ENCODE measurements at regions not wholly inside any gene's neighbourhood (a gene's known extent, or its start where the extent isn't known, plus 50 kb on each side); places are given as distances from the start of the nearest gene placed in this dataset.
"Not testable (repeated sequence)": the region's sequence is repeated elsewhere in the genome, so short reads cannot be mapped to it uniquely, and the experiment has no call there.

DNA sequence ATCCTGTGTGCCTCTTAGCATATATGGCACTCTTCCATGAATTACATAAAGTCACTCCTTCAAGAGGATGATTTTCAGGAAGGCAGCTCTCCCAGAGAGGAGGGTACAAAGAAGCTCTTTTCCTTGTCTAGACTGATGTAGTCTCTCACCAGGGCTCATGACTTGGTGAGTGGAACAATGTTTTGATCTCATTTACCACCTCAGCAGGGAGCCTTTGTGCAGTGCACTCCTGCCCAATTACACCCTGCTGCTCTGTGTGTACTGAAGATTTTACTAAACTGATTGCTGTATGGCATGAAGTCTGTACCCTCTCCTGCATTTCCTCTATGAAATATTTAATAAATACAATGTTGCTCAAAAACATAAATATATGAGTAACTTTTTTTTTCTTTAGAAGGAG lies 598.3 kb upstream of the HS3ST5 start:
- TF ChIP-seq, protein P1, sequence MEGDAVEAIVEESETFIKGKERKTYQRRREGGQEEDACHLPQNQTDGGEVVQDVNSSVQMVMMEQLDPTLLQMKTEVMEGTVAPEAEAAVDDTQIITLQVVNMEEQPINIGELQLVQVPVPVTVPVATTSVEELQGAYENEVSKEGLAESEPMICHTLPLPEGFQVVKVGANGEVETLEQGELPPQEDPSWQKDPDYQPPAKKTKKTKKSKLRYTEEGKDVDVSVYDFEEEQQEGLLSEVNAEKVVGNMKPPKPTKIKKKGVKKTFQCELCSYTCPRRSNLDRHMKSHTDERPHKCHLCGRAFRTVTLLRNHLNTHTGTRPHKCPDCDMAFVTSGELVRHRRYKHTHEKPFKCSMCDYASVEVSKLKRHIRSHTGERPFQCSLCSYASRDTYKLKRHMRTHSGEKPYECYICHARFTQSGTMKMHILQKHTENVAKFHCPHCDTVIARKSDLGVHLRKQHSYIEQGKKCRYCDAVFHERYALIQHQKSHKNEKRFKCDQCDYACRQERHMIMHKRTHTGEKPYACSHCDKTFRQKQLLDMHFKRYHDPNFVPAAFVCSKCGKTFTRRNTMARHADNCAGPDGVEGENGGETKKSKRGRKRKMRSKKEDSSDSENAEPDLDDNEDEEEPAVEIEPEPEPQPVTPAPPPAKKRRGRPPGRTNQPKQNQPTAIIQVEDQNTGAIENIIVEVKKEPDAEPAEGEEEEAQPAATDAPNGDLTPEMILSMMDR (IDR thresholded peaks at IDR 0.05; ENCODE audit: insufficient read depth, low read length, poor library complexity, severe bottlenecking): no peak
- Histone ChIP-seq H3K27me3 (replicated peaks; ENCODE audit: control insufficient read depth, insufficient read depth, low read length) (no peaks in the 10 kb centered on the region), H3K4me3 (replicated peaks; ENCODE audit: low read depth, low read length) (no peak overlapping the region), H3K36me3 (ENCODE audit: control insufficient read depth, insufficient read depth, low read length) (no peaks in the 10 kb centered on the region)
- DNase-seq (ENCODE audit: extremely low read depth, insufficient read length): no peak

DNA sequence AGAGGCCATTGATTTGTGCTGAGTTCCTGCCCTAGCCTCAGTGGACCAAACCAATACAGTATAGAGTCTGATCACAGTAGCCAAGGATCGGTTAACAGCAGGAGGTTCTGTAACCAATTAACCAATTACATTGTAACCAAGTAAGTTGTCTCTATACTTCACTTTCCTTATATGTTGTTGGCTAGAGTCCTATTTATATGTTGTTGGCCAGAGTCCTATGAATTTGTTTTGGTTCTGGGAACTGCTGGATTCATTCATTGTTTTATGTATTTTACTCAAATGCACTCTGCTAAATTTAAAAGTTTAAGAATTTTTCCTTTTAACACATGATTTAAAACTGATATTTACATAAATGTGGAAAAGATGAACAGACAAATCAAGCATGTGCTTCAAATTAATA lies 597.4 kb upstream of the HS3ST5 start:
- no peak for DNase-seq (ENCODE audit: extremely low read depth, insufficient read length)
- H3K4me3 ChIP-seq (replicated peaks; ENCODE audit: low read depth, low read length): no peak overlapping the region
- TF ChIP-seq, protein P1 (IDR thresholded peaks at IDR 0.05; ENCODE audit: insufficient read depth, low read length, poor library complexity, severe bottlenecking): no peak
- H3K27me3 ChIP-seq (replicated peaks; ENCODE audit: control insufficient read depth, insufficient read depth, low read length): no peaks in the 10 kb centered on the region
- H3K36me3 ChIP-seq (ENCODE audit: control insufficient read depth, insufficient read depth, low read length): no peaks in the 10 kb centered on the region

DNA sequence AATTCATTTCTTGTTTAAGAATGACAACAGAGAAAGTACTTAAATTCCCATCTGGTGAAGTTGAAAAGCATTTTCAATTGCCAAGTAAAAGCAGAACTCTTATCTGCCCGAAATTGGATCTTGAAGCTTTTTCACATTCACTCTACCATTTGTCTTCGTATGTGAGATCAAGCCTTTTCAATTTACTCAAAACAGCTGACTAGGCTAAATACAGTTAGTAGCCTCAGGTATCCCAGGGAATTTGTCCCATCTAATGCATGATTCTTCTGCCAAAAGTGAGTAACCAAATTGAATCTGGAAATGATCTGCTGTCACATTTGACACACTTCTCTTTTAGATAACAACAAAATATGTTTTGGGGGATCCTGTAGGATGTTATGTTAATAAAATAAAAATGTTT lies 596.8 kb upstream of the HS3ST5 start:
- no peak for DNase-seq (ENCODE audit: extremely low read depth, insufficient read length)
- H3K27me3 ChIP-seq (replicated peaks; ENCODE audit: control insufficient read depth, insufficient read depth, low read length): no peaks in the 10 kb centered on the region
- TF ChIP-seq, protein P1 (IDR thresholded peaks at IDR 0.05; ENCODE audit: insufficient read depth, low read length, poor library complexity, severe bottlenecking): no peak
- H3K4me3 ChIP-seq (replicated peaks; ENCODE audit: low read depth, low read length): no peak overlapping the region
- H3K36me3 ChIP-seq (ENCODE audit: control insufficient read depth, insufficient read depth, low read length): no peaks in the 10 kb centered on the region

DNA sequence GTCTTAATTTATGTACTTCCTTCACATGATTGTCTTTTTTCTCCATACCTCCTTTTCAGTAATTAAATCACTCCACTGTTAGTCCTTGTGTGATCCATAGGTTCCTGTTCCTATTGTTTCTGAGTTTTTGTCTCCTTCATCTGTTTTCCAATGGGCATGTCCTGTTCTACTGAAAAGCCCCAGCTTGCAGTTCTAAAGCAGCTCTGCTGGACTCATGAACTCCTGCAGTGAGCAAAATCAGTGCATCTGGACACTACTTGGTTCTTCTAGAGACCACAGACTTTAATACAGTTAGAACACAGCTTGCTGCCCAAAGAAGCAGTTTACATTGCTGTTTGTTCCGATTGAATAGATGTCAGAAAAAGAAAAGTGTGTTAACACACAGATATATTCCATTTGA lies 593.3 kb upstream of the HS3ST5 start:
- DNase-seq (ENCODE audit: extremely low read depth, insufficient read length): no peak
- TF ChIP-seq, protein P1 (IDR thresholded peaks at IDR 0.05; ENCODE audit: insufficient read depth, low read length, poor library complexity, severe bottlenecking): no peak
- Histone ChIP-seq H3K27me3 (replicated peaks; ENCODE audit: control insufficient read depth, insufficient read depth, low read length) (no peaks in the 10 kb centered on the region), H3K36me3 (ENCODE audit: control insufficient read depth, insufficient read depth, low read length) (no peaks in the 10 kb centered on the region), H3K4me3 (replicated peaks; ENCODE audit: low read depth, low read length) (no peak overlapping the region)

DNA sequence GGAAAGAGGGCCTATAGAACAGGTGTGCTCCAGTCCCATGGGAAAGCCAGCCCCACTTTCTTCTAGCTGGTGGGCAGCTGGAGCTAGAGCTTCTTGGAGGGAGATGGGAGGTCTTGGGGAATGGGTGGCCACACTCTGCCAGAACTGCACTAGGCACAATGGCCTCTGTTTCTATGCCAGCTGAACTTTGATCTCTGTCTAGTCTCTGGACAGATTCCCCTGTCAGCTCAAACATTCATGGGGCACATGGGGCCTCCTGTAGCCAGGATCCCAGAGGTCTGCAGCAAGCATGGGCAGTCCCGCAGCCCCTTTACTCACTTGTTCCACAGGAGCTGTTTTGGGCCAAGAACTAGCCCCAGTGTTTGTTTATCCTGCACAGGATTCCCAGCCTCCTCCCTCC lies 591.3 kb upstream of the HS3ST5 start:
- no peak for DNase-seq (ENCODE audit: extremely low read depth, insufficient read length)
- TF ChIP-seq, protein P1 (IDR thresholded peaks at IDR 0.05; ENCODE audit: insufficient read depth, low read length, poor library complexity, severe bottlenecking): no peak
- Histone ChIP-seq H3K27me3 (replicated peaks; ENCODE audit: control insufficient read depth, insufficient read depth, low read length) (no peaks in the 10 kb centered on the region), H3K4me3 (replicated peaks; ENCODE audit: low read depth, low read length) (no peak overlapping the region), H3K36me3 (ENCODE audit: control insufficient read depth, insufficient read depth, low read length) (no peaks in the 10 kb centered on the region)

DNA sequence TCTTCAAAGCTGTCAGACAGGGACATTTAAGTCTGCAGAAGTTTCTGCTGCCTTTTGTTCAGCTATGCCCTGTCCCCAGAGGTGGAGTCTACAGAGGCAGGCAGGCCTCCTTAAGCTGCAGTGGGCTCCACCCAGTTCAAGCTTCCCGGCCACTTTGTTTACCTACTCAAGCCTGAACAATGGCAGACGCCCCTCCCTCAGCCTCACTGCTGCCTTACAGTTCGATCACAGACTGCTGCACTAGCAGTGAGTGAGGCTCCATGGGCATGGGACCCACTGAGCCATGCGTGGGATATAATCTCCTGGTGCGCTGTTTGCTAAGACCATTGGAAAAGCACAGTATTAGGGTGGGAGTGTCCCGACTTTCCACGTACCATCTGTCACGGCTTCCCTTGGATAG lies 585.9 kb upstream of the HS3ST5 start:
- not testable (repeated sequence) for DNase-seq (ENCODE audit: extremely low read depth, insufficient read length); H3K36me3 ChIP-seq (ENCODE audit: control insufficient read depth, insufficient read depth, low read length); H3K4me3 ChIP-seq (replicated peaks; ENCODE audit: low read depth, low read length); H3K27me3 ChIP-seq (replicated peaks; ENCODE audit: control insufficient read depth, insufficient read depth, low read length)
